HCT116 (cell line): ENCODE measurements at regions not wholly inside any gene's neighbourhood (a gene's known extent, or its start where the extent isn't known, plus 50 kb on each side); places are given as distances from the start of the nearest gene placed in this dataset.

Experiments
- CBX3 ChIP-seq: IDR thresholded peaks from 2 replicates; pipeline ENCODE4 v1.6.1; 2012; ENCODE audit warnings: low read depth
- EZH2 ChIP-seq: fragments of 200-600 bp; sonication (generic); IDR thresholded peaks from 2 replicates; pipeline ENCODE4 v1.6.1; 2017; ENCODE audit warnings: antibody characterized with exemption, mixed run types
- EZH2phosphoT487 ChIP-seq: fragments of 200-600 bp; IDR thresholded peaks from 2 replicates; pipeline ENCODE4 v1.6.1; 2018; ENCODE audit warnings: antibody characterized with exemption, borderline replicate concordance
- JUND ChIP-seq: IDR thresholded peaks from 2 replicates; pipeline ENCODE4 v1.6.1; 2012
- POLR2A ChIP-seq: IDR thresholded peaks from 2 replicates; pipeline ENCODE4 v1.7.0; 2011; ENCODE audit warnings: borderline replicate concordance; ENCODE audit not compliant: insufficient read depth, insufficient read length; ENCODE audit errors: extremely low read depth
- POLR2AphosphoS5 ChIP-seq: IDR thresholded peaks from 2 replicates; pipeline ENCODE4 v1.6.1; 2011; ENCODE audit warnings: mild to moderate bottlenecking, low read depth, low read length, moderate library complexity
- RAD21 ChIP-seq: IDR thresholded peaks from 2 replicates; pipeline ENCODE4 v1.6.1; 2012; ENCODE audit warnings: low read depth, mild to moderate bottlenecking
- SP1 ChIP-seq: IDR thresholded peaks from 2 replicates; pipeline ENCODE4 v1.6.1; 2012; ENCODE audit warnings: low read depth
- ZNF274 ChIP-seq: fragments of 200-500 bp; sonication (Bioruptor generic); IDR thresholded peaks from 2 replicates; pipeline ENCODE4 v1.6.1; 2014; ENCODE audit warnings: mild to moderate bottlenecking, low read depth, low read length, inconsistent platforms
- TF ChIP-seq, protein P1 (sequence below), 3 experiments: fragments of 200-600 bp in 1 of 3; sonication (generic) in 1 of 3; IDR thresholded peaks in 2 of 3; conservative IDR thresholded peaks in 1 of 3; 2 replicates each; pipeline ENCODE4 v1.5.1; 2012 to 2017; ENCODE audit warnings: low read depth in 2 of 3, low read length in 2 of 3, antibody characterized with exemption in 1 of 3, borderline replicate concordance in 1 of 3, control low read depth in 1 of 3, mild to moderate bottlenecking in 1 of 3, mixed read lengths in 1 of 3, mixed run types in 1 of 3, moderate library complexity in 1 of 3; ENCODE audit not compliant: insufficient read depth in 1 of 3
- TF ChIP-seq, protein P2 (sequence below): IDR thresholded peaks from 2 replicates; pipeline ENCODE4 v1.6.1; 2011; ENCODE audit warnings: mild to moderate bottlenecking, low read length, moderate library complexity; ENCODE audit not compliant: insufficient replicate concordance; ENCODE audit errors: extremely low read depth
- TF ChIP-seq, protein P3 (sequence below): IDR thresholded peaks from 2 replicates; pipeline ENCODE4 v1.6.1; 2012; ENCODE audit warnings: low read depth
- TF ChIP-seq, protein P4 (sequence below): IDR thresholded peaks from 2 replicates; pipeline ENCODE4 v1.6.1; 2012

DNA sequence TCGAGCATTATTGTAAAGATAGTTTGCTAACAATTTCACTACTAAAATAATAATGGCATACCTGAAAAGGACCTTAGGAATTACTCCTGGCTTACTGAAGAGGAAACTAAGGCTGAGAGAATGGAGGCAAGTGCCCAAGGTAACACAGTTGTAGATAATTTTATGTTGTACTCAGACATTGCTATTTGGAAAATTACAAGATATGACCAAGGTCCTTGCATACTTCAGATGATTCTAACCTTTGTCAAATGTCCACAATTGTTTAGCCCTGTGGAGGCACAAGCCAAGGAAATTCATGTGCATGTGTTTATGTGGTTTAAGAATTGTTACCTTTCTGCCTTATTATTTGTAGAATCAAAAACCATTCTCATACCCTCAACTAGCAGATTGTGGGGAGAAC lies 105.7 kb downstream of the TUSC7 start:
- TF ChIP-seq, protein P1, sequence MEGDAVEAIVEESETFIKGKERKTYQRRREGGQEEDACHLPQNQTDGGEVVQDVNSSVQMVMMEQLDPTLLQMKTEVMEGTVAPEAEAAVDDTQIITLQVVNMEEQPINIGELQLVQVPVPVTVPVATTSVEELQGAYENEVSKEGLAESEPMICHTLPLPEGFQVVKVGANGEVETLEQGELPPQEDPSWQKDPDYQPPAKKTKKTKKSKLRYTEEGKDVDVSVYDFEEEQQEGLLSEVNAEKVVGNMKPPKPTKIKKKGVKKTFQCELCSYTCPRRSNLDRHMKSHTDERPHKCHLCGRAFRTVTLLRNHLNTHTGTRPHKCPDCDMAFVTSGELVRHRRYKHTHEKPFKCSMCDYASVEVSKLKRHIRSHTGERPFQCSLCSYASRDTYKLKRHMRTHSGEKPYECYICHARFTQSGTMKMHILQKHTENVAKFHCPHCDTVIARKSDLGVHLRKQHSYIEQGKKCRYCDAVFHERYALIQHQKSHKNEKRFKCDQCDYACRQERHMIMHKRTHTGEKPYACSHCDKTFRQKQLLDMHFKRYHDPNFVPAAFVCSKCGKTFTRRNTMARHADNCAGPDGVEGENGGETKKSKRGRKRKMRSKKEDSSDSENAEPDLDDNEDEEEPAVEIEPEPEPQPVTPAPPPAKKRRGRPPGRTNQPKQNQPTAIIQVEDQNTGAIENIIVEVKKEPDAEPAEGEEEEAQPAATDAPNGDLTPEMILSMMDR (IDR thresholded peaks at IDR 0.05 in 2 of 3, conservative IDR thresholded peaks at IDR 0.05 in 1 of 3; ENCODE audit: borderline replicate concordance in 1 of 3, insufficient read depth in 1 of 3, low read depth in 2 of 3, low read length in 2 of 3), result no peak
- TF ChIP-seq RAD21, result no peak
- no peak for TF ChIP-seq EZH2
- no peak for TF ChIP-seq JUND
- TF ChIP-seq, protein P2, sequence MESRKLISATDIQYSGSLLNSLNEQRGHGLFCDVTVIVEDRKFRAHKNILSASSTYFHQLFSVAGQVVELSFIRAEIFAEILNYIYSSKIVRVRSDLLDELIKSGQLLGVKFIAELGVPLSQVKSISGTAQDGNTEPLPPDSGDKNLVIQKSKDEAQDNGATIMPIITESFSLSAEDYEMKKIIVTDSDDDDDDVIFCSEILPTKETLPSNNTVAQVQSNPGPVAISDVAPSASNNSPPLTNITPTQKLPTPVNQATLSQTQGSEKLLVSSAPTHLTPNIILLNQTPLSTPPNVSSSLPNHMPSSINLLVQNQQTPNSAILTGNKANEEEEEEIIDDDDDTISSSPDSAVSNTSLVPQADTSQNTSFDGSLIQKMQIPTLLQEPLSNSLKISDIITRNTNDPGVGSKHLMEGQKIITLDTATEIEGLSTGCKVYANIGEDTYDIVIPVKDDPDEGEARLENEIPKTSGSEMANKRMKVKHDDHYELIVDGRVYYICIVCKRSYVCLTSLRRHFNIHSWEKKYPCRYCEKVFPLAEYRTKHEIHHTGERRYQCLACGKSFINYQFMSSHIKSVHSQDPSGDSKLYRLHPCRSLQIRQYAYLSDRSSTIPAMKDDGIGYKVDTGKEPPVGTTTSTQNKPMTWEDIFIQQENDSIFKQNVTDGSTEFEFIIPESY, result no peak
- no peak for TF ChIP-seq POLR2AphosphoS5
- TF ChIP-seq, protein P3, sequence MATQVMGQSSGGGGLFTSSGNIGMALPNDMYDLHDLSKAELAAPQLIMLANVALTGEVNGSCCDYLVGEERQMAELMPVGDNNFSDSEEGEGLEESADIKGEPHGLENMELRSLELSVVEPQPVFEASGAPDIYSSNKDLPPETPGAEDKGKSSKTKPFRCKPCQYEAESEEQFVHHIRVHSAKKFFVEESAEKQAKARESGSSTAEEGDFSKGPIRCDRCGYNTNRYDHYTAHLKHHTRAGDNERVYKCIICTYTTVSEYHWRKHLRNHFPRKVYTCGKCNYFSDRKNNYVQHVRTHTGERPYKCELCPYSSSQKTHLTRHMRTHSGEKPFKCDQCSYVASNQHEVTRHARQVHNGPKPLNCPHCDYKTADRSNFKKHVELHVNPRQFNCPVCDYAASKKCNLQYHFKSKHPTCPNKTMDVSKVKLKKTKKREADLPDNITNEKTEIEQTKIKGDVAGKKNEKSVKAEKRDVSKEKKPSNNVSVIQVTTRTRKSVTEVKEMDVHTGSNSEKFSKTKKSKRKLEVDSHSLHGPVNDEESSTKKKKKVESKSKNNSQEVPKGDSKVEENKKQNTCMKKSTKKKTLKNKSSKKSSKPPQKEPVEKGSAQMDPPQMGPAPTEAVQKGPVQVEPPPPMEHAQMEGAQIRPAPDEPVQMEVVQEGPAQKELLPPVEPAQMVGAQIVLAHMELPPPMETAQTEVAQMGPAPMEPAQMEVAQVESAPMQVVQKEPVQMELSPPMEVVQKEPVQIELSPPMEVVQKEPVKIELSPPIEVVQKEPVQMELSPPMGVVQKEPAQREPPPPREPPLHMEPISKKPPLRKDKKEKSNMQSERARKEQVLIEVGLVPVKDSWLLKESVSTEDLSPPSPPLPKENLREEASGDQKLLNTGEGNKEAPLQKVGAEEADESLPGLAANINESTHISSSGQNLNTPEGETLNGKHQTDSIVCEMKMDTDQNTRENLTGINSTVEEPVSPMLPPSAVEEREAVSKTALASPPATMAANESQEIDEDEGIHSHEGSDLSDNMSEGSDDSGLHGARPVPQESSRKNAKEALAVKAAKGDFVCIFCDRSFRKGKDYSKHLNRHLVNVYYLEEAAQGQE, result no peak
- TF ChIP-seq, protein P4, sequence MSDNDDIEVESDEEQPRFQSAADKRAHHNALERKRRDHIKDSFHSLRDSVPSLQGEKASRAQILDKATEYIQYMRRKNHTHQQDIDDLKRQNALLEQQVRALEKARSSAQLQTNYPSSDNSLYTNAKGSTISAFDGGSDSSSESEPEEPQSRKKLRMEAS, result no peak
- TF ChIP-seq CBX3, result no peak
- TF ChIP-seq SP1, result no peak
- no peak for TF ChIP-seq EZH2phosphoT487
- no peak for TF ChIP-seq POLR2A
- no peak for TF ChIP-seq ZNF274
